Mucosa of stomach (tissue), 1 donor: ENCODE measurements at regions not wholly inside any gene's neighbourhood (a gene's known extent, or its start where the extent isn't known, plus 50 kb on each side); places are given as distances from the start of the nearest gene placed in this dataset.

ENCODE experiments used
- H3K27me3 ChIP-seq: one replicate; pipeline ENCODE4 v1.7.0; 2013; ENCODE audit warnings: mild to moderate bottlenecking, low read length; ENCODE audit not compliant: control insufficient read depth, insufficient read depth
- H3K36me3 ChIP-seq: one replicate; pipeline ENCODE4 v1.7.0; 2013; ENCODE audit warnings: low read length; ENCODE audit not compliant: control insufficient read depth, insufficient read depth
- H3K4me1 ChIP-seq: one replicate; pipeline ENCODE4 v1.7.0; 2013; ENCODE audit warnings: mild to moderate bottlenecking, low read length; ENCODE audit not compliant: control insufficient read depth, insufficient read depth
- H3K4me3 ChIP-seq: one replicate; pipeline ENCODE4 v1.7.0; 2013; ENCODE audit warnings: low read length
- H3K9ac ChIP-seq: one replicate; pipeline ENCODE4 v1.7.0; 2013; ENCODE audit warnings: mild to moderate bottlenecking, low read length, moderate library complexity
- H3K9me3 ChIP-seq: one replicate; pipeline ENCODE4 v1.7.0; 2013; ENCODE audit warnings: mild to moderate bottlenecking, low read length, moderate library complexity; ENCODE audit not compliant: control insufficient read depth
- donor health status: Pancreatic carcinoma.

- H3K4me3 ChIP-seq = no peak overlapping the region
- H3K27me3 ChIP-seq = no peaks in the 10 kb centered on the region
- H3K9ac ChIP-seq = no peak overlapping the region
- peaks cover 10% of the 10 kb centered on the region for H3K4me1 ChIP-seq
- no peaks in the 10 kb centered on the region for H3K9me3 ChIP-seq
- no peaks in the 10 kb centered on the region for H3K36me3 ChIP-seq
Measured at GRCh38 chr2:196268538-196269338, 97.4 kb upstream of the STK17B start.

GRCh38 chr2:196271795-196272194 lies 100.4 kb upstream of the STK17B start:
- no peaks in the 10 kb centered on the region for H3K36me3 ChIP-seq
- H3K9ac ChIP-seq = no peak overlapping the region
- H3K9me3 ChIP-seq = no peaks in the 10 kb centered on the region
- H3K4me1 ChIP-seq = peaks cover 18% of the 10 kb centered on the region
- H3K27me3 ChIP-seq = no peaks in the 10 kb centered on the region
- H3K4me3 ChIP-seq = no peak overlapping the region

GRCh38 chr2:196274387-196274809 lies 103.0 kb upstream of the STK17B start:
- no peaks in the 10 kb centered on the region for H3K27me3 ChIP-seq
- H3K9me3 ChIP-seq = no peaks in the 10 kb centered on the region
- H3K9ac ChIP-seq = no peak overlapping the region
- no peak overlapping the region for H3K4me3 ChIP-seq
- peaks cover 16% of the 10 kb centered on the region for H3K4me1 ChIP-seq
- no peaks in the 10 kb centered on the region for H3K36me3 ChIP-seq

GRCh38 chr2:196275646-196276352 lies 104.4 kb upstream of the STK17B start:
- no peak overlapping the region for H3K4me3 ChIP-seq
- H3K9ac ChIP-seq = no peak overlapping the region
- peaks cover 8% of the 10 kb centered on the region for H3K4me1 ChIP-seq

GRCh38 chr2:196276421-196276820 lies 105.0 kb upstream of the STK17B start:
- Histone ChIP-seq H3K27me3 (no peaks in the 10 kb centered on the region), H3K9ac (no peak overlapping the region), H3K4me3 (no peak overlapping the region), H3K4me1 (peaks cover 8% of the 10 kb centered on the region), H3K36me3 (no peaks in the 10 kb centered on the region), H3K9me3 (no peaks in the 10 kb centered on the region)

More at GRCh38 chr2:196275646-196276352, 104.4 kb upstream of the STK17B start:
- no peaks in the 10 kb centered on the region for H3K36me3 ChIP-seq
- H3K9me3 ChIP-seq = no peaks in the 10 kb centered on the region
- no peaks in the 10 kb centered on the region for H3K27me3 ChIP-seq

GRCh38 chr2:196277002-196277401 lies 105.6 kb upstream of the STK17B start:
- Histone ChIP-seq H3K36me3 (no peaks in the 10 kb centered on the region), H3K27me3 (no peaks in the 10 kb centered on the region), H3K9ac (no peak overlapping the region), H3K9me3 (no peaks in the 10 kb centered on the region), H3K4me3 (no peak overlapping the region), H3K4me1 (peaks cover 8% of the 10 kb centered on the region)

GRCh38 chr2:196278491-196278911 lies 107.1 kb upstream of the STK17B start:
- H3K36me3 ChIP-seq = no peaks in the 10 kb centered on the region
- H3K27me3 ChIP-seq = no peaks in the 10 kb centered on the region
- H3K9me3 ChIP-seq = no peaks in the 10 kb centered on the region
- H3K4me1 ChIP-seq = peaks cover 8% of the 10 kb centered on the region
- no peak overlapping the region for H3K4me3 ChIP-seq
- H3K9ac ChIP-seq = no peak overlapping the region

- no peaks in the 10 kb centered on the region for H3K36me3 ChIP-seq
- peaks cover 8% of the 10 kb centered on the region for H3K4me1 ChIP-seq
- no peak overlapping the region for H3K9ac ChIP-seq
- no peak overlapping the region for H3K4me3 ChIP-seq
- H3K9me3 ChIP-seq = no peaks in the 10 kb centered on the region
- H3K27me3 ChIP-seq = no peaks in the 10 kb centered on the region
Measured at GRCh38 chr2:196279541-196279940, 108.2 kb upstream of the STK17B start.

GRCh38 chr2:196284144-196284844 lies 112.9 kb upstream of the STK17B start:
- no peaks in the 10 kb centered on the region for H3K36me3 ChIP-seq
- H3K4me3 ChIP-seq = no peak overlapping the region
- no peaks in the 10 kb centered on the region for H3K27me3 ChIP-seq
- H3K4me1 ChIP-seq = no peaks in the 10 kb centered on the region
- H3K9me3 ChIP-seq = no peaks in the 10 kb centered on the region
- H3K9ac ChIP-seq = no peak overlapping the region

GRCh38 chr2:196284866-196285557 lies 113.6 kb upstream of the STK17B start:
- Histone ChIP-seq H3K4me3 (no peak overlapping the region), H3K9ac (no peak overlapping the region), H3K4me1 (no peaks in the 10 kb centered on the region), H3K27me3 (no peaks in the 10 kb centered on the region), H3K9me3 (no peaks in the 10 kb centered on the region), H3K36me3 (no peaks in the 10 kb centered on the region)

GRCh38 chr2:196286821-196287220 lies 115.4 kb upstream of the STK17B start:
- Histone ChIP-seq H3K9me3 (no peaks in the 10 kb centered on the region), H3K27me3 (no peaks in the 10 kb centered on the region), H3K9ac (no peak overlapping the region), H3K4me3 (no peak overlapping the region), H3K4me1 (no peaks in the 10 kb centered on the region), H3K36me3 (no peaks in the 10 kb centered on the region)
